ENCODE measurements at regions not wholly inside any gene's neighbourhood (a gene's known extent, or its start where the extent isn't known, plus 50 kb on each side); places are given as distances from the start of the nearest gene placed in this dataset.
"Not testable (repeated sequence)": the region's sequence is repeated elsewhere in the genome, so short reads cannot be mapped to it uniquely, and the experiment has no call there.

GRCh38 chr2:751474-751873, 74.3 kb upstream of the TMEM18 start:
- no peak for DNase-seq (ENCODE audit: low spot score)

GRCh38 chr2:750628-751027, 73.4 kb upstream of the TMEM18 start:
- no peak for DNase-seq (ENCODE audit: low spot score)

- DNase-seq (ENCODE audit: low spot score): no peak
These were observed 70.7 kb upstream of the TMEM18 start for GRCh38 chr2:747762-748351.

DNA sequence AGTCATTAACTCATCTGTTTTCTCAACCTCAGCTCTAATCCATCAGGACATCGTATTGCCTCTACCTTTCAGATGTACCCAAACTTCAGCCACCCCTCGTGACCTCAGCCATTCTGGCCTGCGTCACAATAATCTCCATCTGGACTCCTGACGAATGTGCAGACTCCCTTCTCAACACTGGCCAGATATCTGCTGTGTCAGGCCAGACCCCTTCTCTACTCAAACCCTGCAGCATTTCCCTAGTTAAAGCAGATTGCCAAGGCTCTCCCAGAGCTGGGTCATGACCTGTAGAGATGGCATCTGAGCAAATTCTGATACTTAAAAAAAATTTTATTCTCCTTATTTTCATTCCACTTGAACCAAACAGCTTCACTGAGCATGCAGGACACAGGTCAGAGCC, 69.5 kb upstream of the TMEM18 start:
- no peak for DNase-seq (ENCODE audit: low spot score)

- DNase-seq (ENCODE audit: low spot score): no peak
These were observed 66.9 kb upstream of the TMEM18 start for GRCh38 chr2:744088-744487.

DNA sequence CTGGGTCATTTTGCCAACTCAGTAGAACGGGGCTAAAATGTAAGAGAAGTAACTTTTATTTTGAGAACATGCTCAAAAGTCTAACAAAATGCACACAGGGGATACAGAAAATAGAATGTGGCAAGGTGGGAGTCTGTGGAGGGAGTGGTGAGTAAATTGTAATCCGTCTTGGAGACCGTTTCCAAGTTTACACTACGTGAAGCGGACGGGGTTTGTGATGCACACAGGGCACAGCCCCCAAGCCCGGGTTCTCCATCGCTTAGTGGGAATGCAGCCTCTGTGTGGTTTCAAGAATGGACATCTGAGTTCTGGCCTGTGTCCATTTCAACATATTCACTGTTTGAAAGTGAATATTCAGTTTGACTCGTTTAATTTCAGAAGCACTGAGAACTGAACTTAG, 65.0 kb upstream of the TMEM18 start:
- no peak for DNase-seq (ENCODE audit: low spot score)

DNA sequence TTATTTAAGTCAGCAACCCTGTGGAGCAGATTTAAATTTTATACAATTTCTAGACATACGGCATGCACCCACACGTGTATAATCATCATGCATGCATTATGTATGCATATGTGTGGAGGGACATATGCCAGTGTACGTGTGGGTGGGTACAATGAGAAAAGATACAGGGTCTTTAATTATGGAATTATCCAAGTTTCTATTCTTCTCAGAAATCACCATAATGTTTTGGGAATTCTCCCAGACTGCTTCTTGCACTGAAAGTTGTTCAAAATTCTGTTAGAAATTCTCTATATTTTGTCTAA, 63.9 kb upstream of the TMEM18 start:
- no peak for DNase-seq (ENCODE audit: low spot score)

- DNase-seq (ENCODE audit: low spot score): peak; percentile 54
These were observed 63.4 kb upstream of the TMEM18 start for GRCh38 chr2:740322-741194.

DNA sequence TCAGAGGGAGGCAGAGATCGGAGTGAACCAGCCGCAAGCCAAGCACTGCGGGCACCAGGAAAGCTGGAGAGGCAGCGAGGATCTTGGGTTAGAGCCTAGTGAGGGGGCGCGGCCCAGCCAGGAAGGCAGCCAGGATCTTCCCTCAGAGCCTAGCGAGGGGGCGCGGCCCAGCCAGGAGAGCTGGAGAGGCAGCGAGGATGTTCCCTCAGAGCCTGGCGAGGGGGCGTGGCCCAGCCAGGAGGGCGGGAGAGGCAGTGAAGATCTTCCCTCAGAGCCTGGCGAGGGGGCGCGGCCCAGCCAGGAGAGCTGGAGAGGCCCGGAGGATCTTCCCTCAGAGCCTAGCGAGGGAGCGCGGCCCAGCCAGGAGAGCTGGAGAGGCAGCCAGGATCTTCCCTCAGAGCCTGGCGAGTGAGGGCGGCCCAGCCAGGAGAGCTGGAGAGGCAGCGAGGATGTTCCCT, 62.7 kb upstream of the TMEM18 start:
- not testable (repeated sequence) for DNase-seq (ENCODE audit: low spot score)

DNA sequence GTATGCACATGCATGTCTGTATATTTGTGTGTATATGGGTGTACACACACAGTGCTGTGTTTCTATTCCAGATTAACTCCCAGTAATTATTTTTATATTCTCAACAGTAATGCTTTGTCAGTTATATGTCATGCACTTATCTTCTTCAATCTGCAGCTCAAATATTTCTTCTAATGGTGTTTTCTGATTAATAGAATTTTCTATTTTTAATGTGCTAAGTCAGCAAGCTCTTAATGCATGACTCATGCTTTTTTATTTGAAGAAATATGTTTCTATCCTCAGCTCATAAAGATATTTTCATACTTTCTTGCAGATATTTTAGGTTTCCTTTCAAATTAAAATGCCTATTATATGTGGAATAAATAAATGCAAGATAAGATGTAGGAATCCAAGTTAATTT, 59.7 kb upstream of the TMEM18 start:
- no peak for DNase-seq (ENCODE audit: low spot score)

DNA sequence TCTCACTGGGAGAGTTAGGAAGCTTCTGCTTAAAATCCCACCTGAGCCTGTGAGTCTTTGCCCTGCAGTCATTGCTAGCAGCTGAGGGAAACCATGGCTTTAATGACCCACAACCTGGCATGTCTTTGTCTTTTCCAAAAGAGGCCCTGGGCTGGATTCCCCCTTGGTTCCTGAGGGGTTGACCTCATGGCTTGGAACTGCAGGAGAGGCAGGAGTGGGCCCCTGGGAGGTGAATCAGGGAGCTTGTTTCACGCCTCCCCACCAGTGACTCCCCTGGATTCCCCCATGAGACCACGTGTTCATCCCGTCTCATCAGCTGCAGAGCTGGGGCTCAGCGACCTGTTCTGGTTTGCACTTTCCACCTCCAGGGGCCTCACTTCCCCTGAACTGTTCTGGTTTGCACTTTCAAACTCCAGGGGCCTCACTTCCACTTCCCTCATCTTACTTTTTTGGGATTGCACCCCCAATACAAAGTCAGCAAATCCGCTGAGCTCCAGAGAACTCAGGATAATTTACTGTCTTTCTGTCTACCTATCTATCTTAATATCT, 58.5 kb upstream of the TMEM18 start:
- no peak for DNase-seq (ENCODE audit: low spot score)

- DNase-seq (ENCODE audit: low spot score): no peak
These were observed 57.3 kb upstream of the TMEM18 start for GRCh38 chr2:734496-734895.

DNA sequence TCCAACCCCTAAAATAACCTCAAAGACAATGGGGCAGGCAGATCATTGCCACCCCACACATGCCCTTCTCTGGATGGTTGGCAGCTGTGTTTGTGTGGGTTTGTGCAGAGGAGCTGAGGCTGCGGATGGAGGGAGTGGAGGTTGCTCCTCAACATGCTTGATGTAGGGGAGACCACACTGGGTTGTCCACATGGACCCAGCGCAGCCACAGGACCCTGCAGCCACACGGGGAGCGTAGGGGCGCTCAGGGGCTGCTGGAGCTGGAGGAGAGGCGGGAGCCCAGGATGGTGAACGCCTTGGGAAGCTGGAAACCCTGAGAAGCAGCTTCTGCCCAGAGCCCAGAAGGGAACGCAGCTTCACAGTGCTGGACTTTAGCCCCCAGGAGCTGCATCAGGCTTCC, 56.3 kb upstream of the TMEM18 start:
- DNase-seq (ENCODE audit: low spot score): no peak

DNA sequence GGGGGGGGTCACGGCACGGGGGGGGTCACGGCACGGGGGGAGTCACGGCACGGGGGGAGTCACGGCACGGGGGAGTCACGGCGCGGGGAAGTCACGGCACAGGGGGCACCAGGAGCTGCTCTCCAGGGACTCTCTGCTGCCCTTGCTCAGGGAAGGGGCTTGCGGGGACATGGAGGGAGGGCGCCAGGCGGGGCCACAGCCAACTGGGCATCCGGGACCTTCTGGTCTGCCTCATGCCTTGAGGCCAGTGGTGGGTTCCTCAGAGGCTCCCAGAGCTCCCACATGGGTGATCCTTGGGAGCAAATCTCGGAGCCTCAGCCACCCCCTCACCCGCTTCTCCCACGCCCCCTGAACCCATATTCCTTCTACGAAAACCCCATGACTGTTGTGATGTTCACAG, 55.8 kb upstream of the TMEM18 start:
- no peak for DNase-seq (ENCODE audit: low spot score)

- no peak for DNase-seq (ENCODE audit: low spot score)
These were observed 54.5 kb upstream of the TMEM18 start for GRCh38 chr2:731711-732110.

GRCh38 chr2:729376-729861, 52.2 kb upstream of the TMEM18 start:
- no peak for DNase-seq (ENCODE audit: low spot score)

GRCh38 chr2:728165-728564, 51.0 kb upstream of the TMEM18 start:
- DNase-seq (ENCODE audit: low spot score): no peak

DNA sequence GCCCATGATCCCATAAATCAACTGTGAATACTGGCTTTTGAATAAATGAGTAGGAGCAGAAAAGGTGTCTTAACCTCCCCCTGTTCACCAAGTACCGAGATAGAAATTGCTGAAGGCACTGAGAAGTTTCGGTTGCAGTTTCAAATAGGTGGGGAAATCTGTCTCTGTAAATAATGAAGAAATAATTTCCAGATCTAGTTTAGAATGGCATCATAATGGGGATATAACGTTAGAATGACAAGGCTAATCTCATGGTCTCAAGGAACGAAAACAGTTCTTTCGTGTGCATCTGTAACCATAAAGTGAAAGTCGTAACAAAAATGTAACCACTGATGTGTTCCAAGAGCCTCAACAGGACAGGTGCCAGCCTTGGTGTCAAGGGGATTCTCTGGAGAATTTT, 49.9 kb upstream of the TMEM18 start:
- DNase-seq (ENCODE audit: low spot score): no peak
